ENCODE measurements at regions not wholly inside any gene's neighbourhood (a gene's known extent, or its start where the extent isn't known, plus 50 kb on each side); places are given as distances from the start of the nearest gene placed in this dataset.

DNA sequence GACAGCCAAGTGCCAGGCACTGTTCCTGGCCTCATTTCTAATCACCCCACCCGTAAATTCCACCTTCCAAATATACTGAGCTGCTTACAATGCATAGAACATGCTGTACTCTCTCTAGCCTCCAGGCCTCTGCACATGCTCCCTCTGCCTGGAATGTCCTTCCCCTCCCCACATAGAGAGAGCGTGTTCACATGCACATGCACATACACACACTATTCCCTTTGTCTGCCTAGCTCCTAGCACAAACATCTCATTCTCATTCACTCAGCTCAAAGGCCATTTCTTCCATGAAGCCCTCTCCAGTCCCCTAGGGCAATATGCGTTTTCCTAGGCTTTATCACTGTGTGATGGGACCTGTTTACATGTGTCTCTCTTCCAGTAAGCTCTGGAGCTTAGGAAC is 144.6 kb downstream of the WT1 start:
- H3K36me3 ChIP-seq (ENCODE audit: insufficient read depth, low read length): no peaks in the 10 kb centered on the region
- H3K9me3 ChIP-seq (ENCODE audit: low read depth, low read length): no peaks in the 10 kb centered on the region
- no peak overlapping the region for H3K27ac ChIP-seq
- no peak for DNase-seq (ENCODE audit: low read depth, low spot score)
- H3K4me3 ChIP-seq: no peak overlapping the region
- no peak for TF ChIP-seq POLR2AphosphoS5 (IDR thresholded peaks at IDR 0.05; ENCODE audit: borderline replicate concordance, low read depth, low read length)
- no peak overlapping the region for H3K9ac ChIP-seq (ENCODE audit: insufficient read length)

DNA sequence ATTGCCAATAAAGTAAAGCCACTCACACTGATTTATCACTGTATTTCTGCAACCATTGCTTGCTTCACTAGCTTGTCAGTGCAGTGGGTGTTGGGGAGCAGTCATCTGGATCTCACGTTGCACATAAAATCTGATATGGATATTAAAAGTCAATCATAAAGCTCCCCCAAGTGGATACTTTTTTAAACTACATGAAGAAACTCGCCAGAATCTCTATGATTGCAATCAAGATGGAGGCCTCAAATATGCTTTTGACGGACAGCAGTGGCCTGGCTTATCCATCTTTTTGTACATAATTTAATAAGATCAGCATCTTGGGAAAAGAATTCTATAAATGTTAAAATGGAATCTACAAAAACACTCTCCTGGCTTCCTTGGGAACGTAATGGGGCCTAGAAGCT is 137.7 kb downstream of the WT1 start:
- no peak for DNase-seq (ENCODE audit: low read depth, low spot score)
- Histone ChIP-seq H3K36me3 (ENCODE audit: insufficient read depth, low read length) (no peaks in the 10 kb centered on the region), H3K9me3 (ENCODE audit: low read depth, low read length) (no peaks in the 10 kb centered on the region), H3K4me3 (no peak overlapping the region), H3K9ac (ENCODE audit: insufficient read length) (no peak overlapping the region), H3K27ac (no peak overlapping the region)
- TF ChIP-seq EZH2 (IDR thresholded peaks at IDR 0.05): no peak
- no peak for TF ChIP-seq POLR2AphosphoS5 (IDR thresholded peaks at IDR 0.05; ENCODE audit: borderline replicate concordance, low read depth, low read length)
- TF ChIP-seq FOXP2 (optimal IDR thresholded peaks at IDR 0.05; ENCODE audit: control extremely low read depth, extremely low read length, insufficient read depth): no peak

DNA sequence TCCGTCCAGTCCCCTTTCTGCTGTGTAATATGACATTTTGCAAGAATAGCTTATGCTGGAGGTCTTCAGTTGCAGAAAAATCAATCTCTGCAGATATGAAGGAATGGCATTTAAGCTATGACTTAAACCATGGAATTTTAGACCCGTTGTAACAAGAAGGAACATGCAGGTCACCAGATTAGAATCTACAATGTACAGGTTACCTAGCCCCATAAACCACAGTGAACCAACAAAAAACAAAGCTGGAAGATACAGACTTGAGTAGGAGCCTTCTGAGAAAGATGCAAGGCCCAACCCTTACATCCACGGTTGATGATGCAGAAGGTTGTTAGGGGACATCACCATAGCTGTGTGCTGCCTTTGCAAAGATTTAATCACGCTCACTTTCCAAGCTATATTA is 132.5 kb downstream of the WT1 start:
- TF ChIP-seq FOXP2 (optimal IDR thresholded peaks at IDR 0.05; ENCODE audit: control extremely low read depth, extremely low read length, insufficient read depth) (no peak), POLR2AphosphoS5 (IDR thresholded peaks at IDR 0.05; ENCODE audit: borderline replicate concordance, low read depth, low read length) (no peak), EZH2 (IDR thresholded peaks at IDR 0.05) (no peak)
- Histone ChIP-seq H3K9me3 (ENCODE audit: low read depth, low read length) (no peaks in the 10 kb centered on the region), H3K4me3 (no peak overlapping the region), H3K36me3 (ENCODE audit: insufficient read depth, low read length) (no peaks in the 10 kb centered on the region), H3K9ac (ENCODE audit: insufficient read length) (no peak overlapping the region), H3K27ac (no peak overlapping the region)
- DNase-seq (ENCODE audit: low read depth, low spot score): no peak

DNA sequence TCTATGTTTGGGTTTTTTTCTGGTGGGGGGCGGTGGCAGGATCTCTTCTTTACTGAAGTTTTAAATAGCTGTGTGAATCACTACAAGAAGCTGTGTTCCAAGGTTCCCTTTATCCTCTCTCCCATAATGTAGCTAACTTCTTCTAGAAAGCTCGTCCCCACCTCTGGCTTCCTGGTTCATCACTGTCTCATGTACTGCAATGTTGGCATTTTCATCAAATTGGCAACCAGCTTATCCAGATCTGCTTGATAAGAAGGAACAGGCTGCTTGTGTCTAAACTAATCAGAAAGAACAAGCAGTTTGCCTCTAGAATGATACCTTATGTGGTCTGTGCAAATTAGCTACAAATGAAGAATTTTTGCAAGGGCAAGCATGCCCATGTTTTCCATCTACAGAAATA is 130.8 kb downstream of the WT1 start:
- DNase-seq (ENCODE audit: low read depth, low spot score): no peak
- TF ChIP-seq FOXP2 (optimal IDR thresholded peaks at IDR 0.05; ENCODE audit: control extremely low read depth, extremely low read length, insufficient read depth): no peak
- TF ChIP-seq POLR2AphosphoS5 (IDR thresholded peaks at IDR 0.05; ENCODE audit: borderline replicate concordance, low read depth, low read length): no peak
- Histone ChIP-seq H3K9me3 (ENCODE audit: low read depth, low read length) (no peaks in the 10 kb centered on the region), H3K9ac (ENCODE audit: insufficient read length) (no peak overlapping the region), H3K36me3 (ENCODE audit: insufficient read depth, low read length) (no peaks in the 10 kb centered on the region), H3K4me3 (no peak overlapping the region), H3K27ac (no peak overlapping the region)

DNA sequence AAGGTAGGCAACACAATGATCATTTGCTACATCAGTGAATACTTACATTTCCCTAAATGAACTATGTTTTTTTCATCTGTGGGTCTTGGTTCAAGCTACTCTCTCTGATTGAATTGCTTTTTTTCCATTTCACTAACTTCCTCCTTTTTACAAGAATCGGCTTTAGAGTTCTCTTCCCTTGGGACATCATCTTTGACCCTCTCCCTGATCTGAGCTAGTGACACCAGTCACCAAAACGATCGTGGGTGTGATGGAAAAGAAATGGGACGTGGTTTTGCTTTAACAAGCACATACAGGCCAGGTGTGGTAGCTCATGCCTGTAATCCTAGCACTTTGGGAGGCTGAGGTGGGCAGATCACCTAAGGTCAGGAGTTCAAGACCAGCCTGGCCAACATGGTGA is 129.9 kb downstream of the WT1 start:
- Histone ChIP-seq H3K4me3 (no peak overlapping the region), H3K9ac (ENCODE audit: insufficient read length) (no peak overlapping the region), H3K27ac (no peak overlapping the region), H3K9me3 (ENCODE audit: low read depth, low read length) (no peaks in the 10 kb centered on the region), H3K36me3 (ENCODE audit: insufficient read depth, low read length) (no peaks in the 10 kb centered on the region)
- TF ChIP-seq FOXP2 (optimal IDR thresholded peaks at IDR 0.05; ENCODE audit: control extremely low read depth, extremely low read length, insufficient read depth): no peak
- TF ChIP-seq POLR2AphosphoS5 (IDR thresholded peaks at IDR 0.05; ENCODE audit: borderline replicate concordance, low read depth, low read length): no peak
- no peak for TF ChIP-seq EZH2 (IDR thresholded peaks at IDR 0.05)
- DNase-seq (ENCODE audit: low read depth, low spot score): no peak

DNA sequence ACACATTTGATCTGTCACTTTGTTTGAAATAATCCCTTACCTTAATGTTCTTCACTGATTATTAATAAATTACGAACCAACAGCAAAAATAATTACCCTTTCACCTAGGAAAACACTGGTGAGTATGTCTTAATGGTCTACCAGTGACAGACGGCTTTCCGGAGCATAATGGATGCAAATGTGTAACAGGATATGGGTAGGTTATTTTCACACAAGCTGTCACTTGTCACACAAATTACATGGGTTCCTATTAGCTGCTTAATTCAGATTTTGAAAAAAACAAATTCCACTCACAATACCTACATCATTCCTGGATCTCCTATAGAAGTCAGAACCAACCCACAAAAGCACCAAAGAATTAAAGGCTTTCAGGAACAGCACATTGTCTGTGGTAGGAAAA is 127.9 kb downstream of the WT1 start:
- no peak overlapping the region for H3K4me3 ChIP-seq
- no peak overlapping the region for H3K9ac ChIP-seq (ENCODE audit: insufficient read length)
- no peak for TF ChIP-seq FOXP2 (optimal IDR thresholded peaks at IDR 0.05; ENCODE audit: control extremely low read depth, extremely low read length, insufficient read depth)
- TF ChIP-seq EZH2 (IDR thresholded peaks at IDR 0.05): no peak
- no peak for TF ChIP-seq POLR2AphosphoS5 (IDR thresholded peaks at IDR 0.05; ENCODE audit: borderline replicate concordance, low read depth, low read length)
- H3K27ac ChIP-seq: no peak overlapping the region
- no peak for DNase-seq (ENCODE audit: low read depth, low spot score)
- no peaks in the 10 kb centered on the region for H3K36me3 ChIP-seq (ENCODE audit: insufficient read depth, low read length)
- H3K9me3 ChIP-seq (ENCODE audit: low read depth, low read length): no peaks in the 10 kb centered on the region

DNA sequence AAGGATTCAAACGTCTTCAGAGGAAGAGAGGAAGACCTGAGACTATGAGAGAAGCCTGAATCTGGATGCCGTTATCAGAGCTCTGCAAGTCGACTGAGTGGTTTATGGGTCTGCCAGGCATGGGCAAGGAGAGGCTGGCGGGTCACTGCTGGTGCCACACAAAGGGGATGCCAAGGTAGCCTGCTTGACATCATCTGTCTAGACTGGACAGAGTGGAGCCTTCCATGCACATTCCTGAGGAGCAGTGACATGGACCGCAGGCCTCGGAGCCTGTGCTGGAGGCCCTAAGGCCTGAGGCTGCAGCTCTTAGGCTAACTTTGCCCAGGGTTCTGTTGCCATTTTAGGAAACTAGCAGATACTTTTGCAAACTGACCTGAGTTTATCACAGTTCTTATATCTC is 127.4 kb downstream of the WT1 start:
- DNase-seq (ENCODE audit: low read depth, low spot score): no peak
- H3K36me3 ChIP-seq (ENCODE audit: insufficient read depth, low read length): no peaks in the 10 kb centered on the region
- no peak overlapping the region for H3K27ac ChIP-seq
- H3K9me3 ChIP-seq (ENCODE audit: low read depth, low read length): no peaks in the 10 kb centered on the region
- no peak overlapping the region for H3K9ac ChIP-seq (ENCODE audit: insufficient read length)
- no peak for TF ChIP-seq FOXP2 (optimal IDR thresholded peaks at IDR 0.05; ENCODE audit: control extremely low read depth, extremely low read length, insufficient read depth)
- no peak for TF ChIP-seq POLR2AphosphoS5 (IDR thresholded peaks at IDR 0.05; ENCODE audit: borderline replicate concordance, low read depth, low read length)
- TF ChIP-seq EZH2 (IDR thresholded peaks at IDR 0.05): no peak
- no peak overlapping the region for H3K4me3 ChIP-seq

DNA sequence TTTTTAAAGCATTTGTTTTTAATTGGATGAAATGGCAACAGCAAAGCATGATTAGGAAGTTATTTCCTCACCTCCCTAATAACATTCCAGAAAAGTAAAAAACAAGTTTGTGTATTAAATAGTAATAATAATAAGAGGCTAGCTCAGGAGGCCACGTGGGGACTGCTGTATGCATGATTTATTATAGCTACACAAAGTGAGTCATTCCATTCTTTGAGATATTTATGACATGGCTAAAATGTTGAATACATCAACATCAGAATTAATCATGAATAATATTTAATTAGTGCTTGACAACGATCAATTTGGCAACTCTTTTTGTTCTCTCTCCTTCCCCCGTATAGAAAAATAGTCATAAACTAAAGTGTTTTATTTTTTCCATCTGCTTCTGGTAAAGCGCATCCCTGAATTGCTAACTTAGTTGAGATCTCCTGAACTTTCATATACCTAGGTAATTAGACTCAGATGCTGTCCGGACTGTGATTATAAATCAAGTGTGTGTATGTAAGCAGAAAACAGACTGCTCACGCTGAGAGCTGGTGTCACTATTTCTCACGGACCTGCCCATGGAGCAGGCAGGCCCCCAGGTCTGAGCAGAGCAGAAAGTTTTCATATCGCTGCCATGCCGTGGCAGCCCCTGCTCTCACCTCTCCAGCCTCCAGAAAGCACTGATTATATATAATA is 125.7 kb downstream of the WT1 start:
- Histone ChIP-seq H3K9me3 (ENCODE audit: low read depth, low read length) (no peaks in the 10 kb centered on the region), H3K4me3 (no peak overlapping the region), H3K36me3 (ENCODE audit: insufficient read depth, low read length) (no peaks in the 10 kb centered on the region), H3K27ac (no peak overlapping the region), H3K9ac (ENCODE audit: insufficient read length) (no peak overlapping the region)
- DNase-seq (ENCODE audit: low read depth, low spot score): no peak
- TF ChIP-seq FOXP2 (optimal IDR thresholded peaks at IDR 0.05; ENCODE audit: control extremely low read depth, extremely low read length, insufficient read depth) (no peak), POLR2AphosphoS5 (IDR thresholded peaks at IDR 0.05; ENCODE audit: borderline replicate concordance, low read depth, low read length) (no peak), EZH2 (IDR thresholded peaks at IDR 0.05) (no peak)

DNA sequence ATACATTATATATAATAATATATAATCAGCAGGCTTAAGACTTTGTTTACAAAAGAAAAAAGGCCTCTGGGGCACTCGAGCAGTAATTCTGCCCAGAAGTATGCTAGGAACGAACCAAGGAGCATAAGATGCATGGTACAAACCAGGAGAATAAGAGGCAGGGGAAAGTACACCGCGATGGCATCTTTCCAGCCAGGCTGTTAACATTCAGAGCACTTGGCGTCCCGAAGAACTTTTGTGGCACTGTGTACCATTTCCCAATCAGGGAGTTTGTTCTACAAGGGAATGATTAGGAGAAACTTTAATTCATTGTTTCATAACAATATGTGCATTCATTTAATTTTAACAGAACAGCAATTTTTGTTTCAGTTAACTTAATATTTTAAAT is 125.1 kb downstream of the WT1 start:
- TF ChIP-seq EZH2 (IDR thresholded peaks at IDR 0.05) (no peak), FOXP2 (optimal IDR thresholded peaks at IDR 0.05; ENCODE audit: control extremely low read depth, extremely low read length, insufficient read depth) (no peak), POLR2AphosphoS5 (IDR thresholded peaks at IDR 0.05; ENCODE audit: borderline replicate concordance, low read depth, low read length) (no peak)

More for the DNA sequence above, 125.1 kb downstream of the WT1 start:
- Histone ChIP-seq H3K9ac (ENCODE audit: insufficient read length) (no peak overlapping the region), H3K4me3 (no peak overlapping the region), H3K27ac (no peak overlapping the region), H3K36me3 (ENCODE audit: insufficient read depth, low read length) (no peaks in the 10 kb centered on the region), H3K9me3 (ENCODE audit: low read depth, low read length) (no peaks in the 10 kb centered on the region)
- no peak for DNase-seq (ENCODE audit: low read depth, low spot score)
